GM18858 (cell line): ENCODE measurements at regions not wholly inside any gene's neighbourhood (a gene's known extent, or its start where the extent isn't known, plus 50 kb on each side); places are given as distances from the start of the nearest gene placed in this dataset.
"Not testable (repeated sequence)": the region's sequence is repeated elsewhere in the genome, so short reads cannot be mapped to it uniquely, and the experiment has no call there.

Experiments
- ATAC-seq: cut with Tn5 transposase; IDR thresholded peaks from one replicate; pipeline ENCODE4 v1.9.1; 2021; ENCODE audit not compliant: unreplicated experiment

- ATAC-seq, result no peak
Observed at GRCh38 chr2:3116371-3116770, 261.2 kb downstream of the EIPR1 start.

GRCh38 chr2:3115301-3116042, 262.1 kb downstream of the EIPR1 start:
- no peak for ATAC-seq

- ATAC-seq, result no peak
Observed at GRCh38 chr2:3114406-3115185, 263.0 kb downstream of the EIPR1 start.

- no peak for ATAC-seq
Observed at GRCh38 chr2:3113769-3114168, 263.8 kb downstream of the EIPR1 start.

GRCh38 chr2:3113122-3113521, 264.5 kb downstream of the EIPR1 start:
- ATAC-seq, result no peak

GRCh38 chr2:3112553-3112952, 265.1 kb downstream of the EIPR1 start:
- no peak for ATAC-seq

- ATAC-seq, result no peak
Observed at GRCh38 chr2:3112131-3112530, 265.5 kb downstream of the EIPR1 start.

GRCh38 chr2:3110994-3111666, 266.5 kb downstream of the EIPR1 start:
- ATAC-seq, result no peak

- no peak for ATAC-seq
Observed at GRCh38 chr2:3110555-3110954, 267.1 kb downstream of the EIPR1 start.

GRCh38 chr2:3108710-3109702, 268.6 kb downstream of the EIPR1 start:
- ATAC-seq, result no peak

- ATAC-seq, result no peak
Observed at GRCh38 chr2:3108105-3108504, 269.5 kb downstream of the EIPR1 start.

GRCh38 chr2:3107567-3107966, 270.1 kb downstream of the EIPR1 start:
- no peak for ATAC-seq

- ATAC-seq, result no peak
Observed at GRCh38 chr2:3105814-3106569, 271.6 kb downstream of the EIPR1 start.

GRCh38 chr2:3104958-3105813, 272.4 kb downstream of the EIPR1 start:
- ATAC-seq, result not testable (repeated sequence)

GRCh38 chr2:3104261-3104660, 273.4 kb downstream of the EIPR1 start:
- ATAC-seq, result no peak

- no peak for ATAC-seq
Observed at GRCh38 chr2:3102922-3103569, 274.6 kb downstream of the EIPR1 start.

- no peak for ATAC-seq
Observed at GRCh38 chr2:3102081-3102921, 275.3 kb downstream of the EIPR1 start.
